ENCODE measurements at regions not wholly inside any gene's neighbourhood (a gene's known extent, or its start where the extent isn't known, plus 50 kb on each side); places are given as distances from the start of the nearest gene placed in this dataset.

DNA sequence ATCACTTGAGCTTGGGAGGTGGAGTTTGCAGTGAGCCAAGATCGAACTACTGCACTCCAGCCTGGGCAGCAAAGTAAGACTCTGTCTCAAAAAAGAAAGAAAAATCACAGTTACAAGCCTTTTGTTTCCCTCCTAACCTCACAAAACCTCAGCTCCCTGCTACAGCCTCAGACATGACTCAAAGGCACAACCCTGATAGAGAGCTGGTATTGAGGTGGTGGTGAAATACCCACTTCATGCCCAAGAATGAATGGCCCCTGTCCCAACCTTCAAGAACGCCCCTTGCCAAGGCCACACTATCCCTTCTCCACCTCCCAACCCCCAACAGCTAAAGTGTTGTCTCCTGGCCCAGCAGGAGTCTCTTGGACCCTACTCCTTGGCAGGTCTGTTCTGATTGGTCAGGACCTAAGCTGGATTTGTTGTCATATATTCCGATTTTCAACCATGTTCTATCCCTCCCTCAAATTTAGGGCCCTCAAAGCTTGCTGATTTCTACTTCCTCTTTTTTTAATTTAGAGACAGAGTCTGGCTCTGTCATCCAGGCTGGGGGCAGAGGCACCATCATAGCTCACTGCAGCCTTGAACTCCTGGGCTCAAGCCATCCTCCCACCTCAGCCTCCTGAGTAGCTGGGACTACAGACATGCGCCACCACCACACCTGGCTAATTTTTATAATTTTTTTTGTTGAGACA lies 61.9 kb upstream of the BZW1 start:
- Histone ChIP-seq H3K36me3 (ENCODE audit: control insufficient read depth in 4 of 4, insufficient read depth in 3 of 4, low read depth in 1 of 4, low read length in 3 of 4) (no peaks in the 10 kb centered on the region), H3K4me3 (ENCODE audit: low read depth in 1 of 3, low read length in 3 of 3) (no peak overlapping the region), H3K4me1 (ENCODE audit: control insufficient read depth in 4 of 4, insufficient read depth in 4 of 4, low read length in 3 of 4) (peaks cover 13 to 35% (median 22%) of the 10 kb centered on the region in 4 donors), H3K27me3 (ENCODE audit: control insufficient read depth in 4 of 4, insufficient read depth in 4 of 4, low read length in 3 of 4) (no peaks in the 10 kb centered on the region), H3K9me3 (ENCODE audit: control insufficient read depth in 4 of 4, low read length in 3 of 4) (no peaks in the 10 kb centered on the region), H3K27ac (ENCODE audit: low read depth in 1 of 2, low read length in 2 of 2) (no peak overlapping the region), H3K9ac (ENCODE audit: low read depth in 1 of 2, low read length in 2 of 2) (no peak overlapping the region)
- no peak for DNase-seq (ENCODE audit: low spot score)
- 95% methylated on average over 4 of the region's 4 CpGs for WGBS
- TF ChIP-seq JUND (IDR thresholded peaks at IDR 0.05), result no peak
- TF ChIP-seq, protein P1, sequence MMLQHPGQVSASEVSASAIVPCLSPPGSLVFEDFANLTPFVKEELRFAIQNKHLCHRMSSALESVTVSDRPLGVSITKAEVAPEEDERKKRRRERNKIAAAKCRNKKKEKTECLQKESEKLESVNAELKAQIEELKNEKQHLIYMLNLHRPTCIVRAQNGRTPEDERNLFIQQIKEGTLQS (IDR thresholded peaks at IDR 0.05), result no peak

DNA sequence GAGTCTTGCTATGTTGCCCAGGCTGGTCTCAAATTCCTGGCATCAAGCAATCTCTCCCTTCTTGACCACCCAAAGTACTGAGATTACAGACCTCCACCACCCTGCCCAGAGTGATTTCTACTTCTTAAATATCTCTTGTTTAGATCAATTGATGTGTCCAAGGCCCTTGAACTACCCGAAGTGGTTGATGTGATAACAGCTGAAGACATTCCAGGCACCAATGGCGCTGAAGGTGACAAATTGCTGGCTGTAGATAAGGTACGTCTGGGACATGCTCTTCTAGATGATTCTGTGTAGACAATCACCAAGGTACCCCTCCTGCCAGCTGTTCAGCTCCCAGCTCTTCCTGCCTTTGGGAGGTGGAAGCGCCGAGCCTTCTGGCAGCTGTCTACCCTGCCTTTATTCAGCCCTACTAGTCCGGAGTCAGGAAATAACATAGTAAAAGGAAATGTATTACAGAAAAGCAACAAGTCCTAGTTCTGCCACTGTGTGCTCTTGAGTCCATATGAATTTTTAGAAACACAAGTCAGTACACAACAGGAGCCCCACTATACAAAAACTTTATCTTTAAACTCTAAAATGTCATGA lies 61.3 kb upstream of the BZW1 start:
- no peak overlapping the region for H3K9ac ChIP-seq (ENCODE audit: low read depth in 1 of 2, low read length in 2 of 2)
- H3K36me3 ChIP-seq (ENCODE audit: control insufficient read depth in 4 of 4, insufficient read depth in 3 of 4, low read depth in 1 of 4, low read length in 3 of 4), result no peaks in the 10 kb centered on the region
- TF ChIP-seq RXRA (IDR thresholded peaks at IDR 0.05), result no peak
- TF ChIP-seq, protein P2, sequence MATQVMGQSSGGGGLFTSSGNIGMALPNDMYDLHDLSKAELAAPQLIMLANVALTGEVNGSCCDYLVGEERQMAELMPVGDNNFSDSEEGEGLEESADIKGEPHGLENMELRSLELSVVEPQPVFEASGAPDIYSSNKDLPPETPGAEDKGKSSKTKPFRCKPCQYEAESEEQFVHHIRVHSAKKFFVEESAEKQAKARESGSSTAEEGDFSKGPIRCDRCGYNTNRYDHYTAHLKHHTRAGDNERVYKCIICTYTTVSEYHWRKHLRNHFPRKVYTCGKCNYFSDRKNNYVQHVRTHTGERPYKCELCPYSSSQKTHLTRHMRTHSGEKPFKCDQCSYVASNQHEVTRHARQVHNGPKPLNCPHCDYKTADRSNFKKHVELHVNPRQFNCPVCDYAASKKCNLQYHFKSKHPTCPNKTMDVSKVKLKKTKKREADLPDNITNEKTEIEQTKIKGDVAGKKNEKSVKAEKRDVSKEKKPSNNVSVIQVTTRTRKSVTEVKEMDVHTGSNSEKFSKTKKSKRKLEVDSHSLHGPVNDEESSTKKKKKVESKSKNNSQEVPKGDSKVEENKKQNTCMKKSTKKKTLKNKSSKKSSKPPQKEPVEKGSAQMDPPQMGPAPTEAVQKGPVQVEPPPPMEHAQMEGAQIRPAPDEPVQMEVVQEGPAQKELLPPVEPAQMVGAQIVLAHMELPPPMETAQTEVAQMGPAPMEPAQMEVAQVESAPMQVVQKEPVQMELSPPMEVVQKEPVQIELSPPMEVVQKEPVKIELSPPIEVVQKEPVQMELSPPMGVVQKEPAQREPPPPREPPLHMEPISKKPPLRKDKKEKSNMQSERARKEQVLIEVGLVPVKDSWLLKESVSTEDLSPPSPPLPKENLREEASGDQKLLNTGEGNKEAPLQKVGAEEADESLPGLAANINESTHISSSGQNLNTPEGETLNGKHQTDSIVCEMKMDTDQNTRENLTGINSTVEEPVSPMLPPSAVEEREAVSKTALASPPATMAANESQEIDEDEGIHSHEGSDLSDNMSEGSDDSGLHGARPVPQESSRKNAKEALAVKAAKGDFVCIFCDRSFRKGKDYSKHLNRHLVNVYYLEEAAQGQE (IDR thresholded peaks at IDR 0.05), result no peak
- TF ChIP-seq, protein P3, sequence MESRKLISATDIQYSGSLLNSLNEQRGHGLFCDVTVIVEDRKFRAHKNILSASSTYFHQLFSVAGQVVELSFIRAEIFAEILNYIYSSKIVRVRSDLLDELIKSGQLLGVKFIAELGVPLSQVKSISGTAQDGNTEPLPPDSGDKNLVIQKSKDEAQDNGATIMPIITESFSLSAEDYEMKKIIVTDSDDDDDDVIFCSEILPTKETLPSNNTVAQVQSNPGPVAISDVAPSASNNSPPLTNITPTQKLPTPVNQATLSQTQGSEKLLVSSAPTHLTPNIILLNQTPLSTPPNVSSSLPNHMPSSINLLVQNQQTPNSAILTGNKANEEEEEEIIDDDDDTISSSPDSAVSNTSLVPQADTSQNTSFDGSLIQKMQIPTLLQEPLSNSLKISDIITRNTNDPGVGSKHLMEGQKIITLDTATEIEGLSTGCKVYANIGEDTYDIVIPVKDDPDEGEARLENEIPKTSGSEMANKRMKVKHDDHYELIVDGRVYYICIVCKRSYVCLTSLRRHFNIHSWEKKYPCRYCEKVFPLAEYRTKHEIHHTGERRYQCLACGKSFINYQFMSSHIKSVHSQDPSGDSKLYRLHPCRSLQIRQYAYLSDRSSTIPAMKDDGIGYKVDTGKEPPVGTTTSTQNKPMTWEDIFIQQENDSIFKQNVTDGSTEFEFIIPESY (IDR thresholded peaks at IDR 0.05), result no peak
- WGBS, result 85% methylated on average over 6 of the region's 6 CpGs
- H3K27ac ChIP-seq (ENCODE audit: low read depth in 1 of 2, low read length in 2 of 2), result no peak overlapping the region
- H3K4me3 ChIP-seq (ENCODE audit: low read depth in 1 of 3, low read length in 3 of 3), result no peak overlapping the region
- no peaks in the 10 kb centered on the region for H3K9me3 ChIP-seq (ENCODE audit: control insufficient read depth in 4 of 4, low read length in 3 of 4)
- peaks cover 13 to 35% (median 22%) of the 10 kb centered on the region in 4 donors for H3K4me1 ChIP-seq (ENCODE audit: control insufficient read depth in 4 of 4, insufficient read depth in 4 of 4, low read length in 3 of 4)
- no peak for DNase-seq (ENCODE audit: low spot score)
- H3K27me3 ChIP-seq (ENCODE audit: control insufficient read depth in 4 of 4, insufficient read depth in 4 of 4, low read length in 3 of 4), result no peaks in the 10 kb centered on the region

DNA sequence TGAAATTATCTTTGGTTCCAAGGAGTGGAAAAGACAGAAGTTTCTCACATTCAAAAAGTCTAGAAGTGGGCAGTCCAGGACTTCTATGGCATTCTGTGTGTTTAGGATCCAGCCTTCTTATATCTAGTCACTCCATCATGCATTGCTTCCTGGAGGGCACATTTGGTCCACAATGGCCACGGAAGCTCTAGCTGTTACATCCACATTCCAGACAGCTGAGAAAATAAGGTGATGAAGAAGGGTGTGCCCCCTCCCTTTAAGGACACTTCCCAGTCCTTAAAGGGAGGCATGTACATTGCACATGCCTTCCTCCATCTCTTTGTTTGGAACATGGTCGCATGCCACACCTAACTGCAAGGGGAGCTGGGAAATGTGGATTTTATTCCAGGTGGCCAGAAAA lies 59.9 kb upstream of the BZW1 start:
- peaks cover 13 to 40% (median 22%) of the 10 kb centered on the region in 4 donors for H3K4me1 ChIP-seq (ENCODE audit: control insufficient read depth in 4 of 4, insufficient read depth in 4 of 4, low read length in 3 of 4)
- no peak overlapping the region for H3K9ac ChIP-seq (ENCODE audit: low read depth in 1 of 2, low read length in 2 of 2)
- H3K27ac ChIP-seq (ENCODE audit: low read depth in 1 of 2, low read length in 2 of 2), result peak overlapping the region; percentile 45 to 70
- WGBS, result 90% methylated on average over 2 of the region's 2 CpGs
- H3K36me3 ChIP-seq (ENCODE audit: control insufficient read depth in 4 of 4, insufficient read depth in 3 of 4, low read depth in 1 of 4, low read length in 3 of 4), result no peaks in the 10 kb centered on the region
- H3K4me3 ChIP-seq (ENCODE audit: low read depth in 1 of 3, low read length in 3 of 3), result no peak overlapping the region
- TF ChIP-seq FOXA2 (IDR thresholded peaks at IDR 0.05) (no peak), TAF1 (conservative IDR thresholded peaks at IDR 0.05) (no peak), GABPA (IDR thresholded peaks at IDR 0.05 in 1 of 2, conservative IDR thresholded peaks at IDR 0.05 in 1 of 2) (no peak), YY1 (IDR thresholded peaks at IDR 0.05) (no peak), FOXA1 (IDR thresholded peaks at IDR 0.05) (no peak), SP1 (IDR thresholded peaks at IDR 0.05) (no peak), RXRA (IDR thresholded peaks at IDR 0.05) (no peak), JUND (IDR thresholded peaks at IDR 0.05) (no peak), NR2F2 (IDR thresholded peaks at IDR 0.05) (no peak), RAD21 (IDR thresholded peaks at IDR 0.05) (no peak)
- TF ChIP-seq, protein P2 (IDR thresholded peaks at IDR 0.05), result no peak
- TF ChIP-seq, protein P4, sequence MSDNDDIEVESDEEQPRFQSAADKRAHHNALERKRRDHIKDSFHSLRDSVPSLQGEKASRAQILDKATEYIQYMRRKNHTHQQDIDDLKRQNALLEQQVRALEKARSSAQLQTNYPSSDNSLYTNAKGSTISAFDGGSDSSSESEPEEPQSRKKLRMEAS (IDR thresholded peaks at IDR 0.05), result no peak
- TF ChIP-seq, protein P1 (IDR thresholded peaks at IDR 0.05), result no peak
- DNase-seq (ENCODE audit: low spot score), result no peak
- no peaks in the 10 kb centered on the region for H3K27me3 ChIP-seq (ENCODE audit: control insufficient read depth in 4 of 4, insufficient read depth in 4 of 4, low read length in 3 of 4)
- H3K9me3 ChIP-seq (ENCODE audit: control insufficient read depth in 4 of 4, low read length in 3 of 4), result no peaks in the 10 kb centered on the region

All from liver (tissue), 7 donors.